HL-60 (cell line): ENCODE measurements at regions not wholly inside any gene's neighbourhood (a gene's known extent, or its start where the extent isn't known, plus 50 kb on each side); places are given as distances from the start of the nearest gene placed in this dataset.

ENCODE experiments used
- DNase-seq, 2 experiments: peaks; one replicate each; pipeline ENCODE4 v3.0.0-alpha.2; 2010 to 2020; ENCODE audit warnings: low read depth in 1 of 2, low spot score in 1 of 2
- H3K27ac ChIP-seq: fragments of 250-450 bp; sonication (Bioruptor Pico); replicated peaks from 2 replicates; pipeline ENCODE4 v1.5.1; 2020; ENCODE audit warnings: mild to moderate bottlenecking, moderate library complexity
- H3K27me3 ChIP-seq: fragments of 250-450 bp; sonication (Bioruptor Pico); 2 replicates; pipeline ENCODE4 v1.5.1; 2021; ENCODE audit warnings: mild to moderate bottlenecking, moderate library complexity; ENCODE audit not compliant: insufficient read depth, poor library complexity, severe bottlenecking
- H3K4me3 ChIP-seq: replicated peaks from 2 replicates; pipeline ENCODE4 v1.5.1; 2011; ENCODE audit warnings: mild to moderate bottlenecking, control low read depth, low read length; ENCODE audit not compliant: insufficient read depth
- CTCF ChIP-seq: IDR thresholded peaks from one replicate; pipeline ENCODE4 v1.5.1; 2011; ENCODE audit warnings: low read length, control low read depth, inconsistent platforms; ENCODE audit not compliant: insufficient read depth
- GABPA ChIP-seq: IDR thresholded peaks from 2 replicates; pipeline ENCODE4 v1.6.1; 2012; ENCODE audit warnings: low read depth
- POLR2AphosphoS5 ChIP-seq: IDR thresholded peaks from 2 replicates; pipeline ENCODE4 v1.6.1; 2012; ENCODE audit warnings: low read depth
- REST ChIP-seq: IDR thresholded peaks from 2 replicates; pipeline ENCODE4 v1.6.1; 2012; ENCODE audit warnings: low read depth; ENCODE audit not compliant: insufficient replicate concordance
- SPI1 ChIP-seq: IDR thresholded peaks from 2 replicates; pipeline ENCODE4 v1.6.1; 2012; ENCODE audit warnings: low read depth, mild to moderate bottlenecking, borderline replicate concordance

GRCh38 chr2:38202713-38203445, 126.9 kb upstream of the CYP1B1 start:
- DNase-seq = no peak
- no peaks in the 10 kb centered on the region for H3K27me3 ChIP-seq
- H3K4me3 ChIP-seq = no peak overlapping the region
- H3K27ac ChIP-seq = no peak overlapping the region
- TF ChIP-seq REST (no peak), POLR2AphosphoS5 (no peak), SPI1 (no peak), GABPA (no peak), CTCF (no peak)

- no peaks in the 10 kb centered on the region for H3K27me3 ChIP-seq
- H3K27ac ChIP-seq = no peak overlapping the region
- TF ChIP-seq CTCF = no peak
- TF ChIP-seq POLR2AphosphoS5 = no peak
- TF ChIP-seq GABPA = no peak
- no peak for TF ChIP-seq SPI1
- no peak for TF ChIP-seq REST
- H3K4me3 ChIP-seq = no peak overlapping the region
- DNase-seq = no peak
These were observed 125.8 kb upstream of the CYP1B1 start for GRCh38 chr2:38201784-38202183.

- Histone ChIP-seq H3K4me3 (no peak overlapping the region), H3K27ac (no peak overlapping the region), H3K27me3 (no peaks in the 10 kb centered on the region)
- no peak for TF ChIP-seq REST
- no peak for TF ChIP-seq GABPA
- no peak for DNase-seq
These were observed 124.6 kb upstream of the CYP1B1 start for GRCh38 chr2:38200598-38200997.
